WERI-Rb-1 (cell line): ENCODE measurements at regions not wholly inside any gene's neighbourhood (a gene's known extent, or its start where the extent isn't known, plus 50 kb on each side); places are given as distances from the start of the nearest gene placed in this dataset.

Experiments
- DNase-seq: peaks from one replicate; pipeline ENCODE4 v3.0.0-alpha.2; 2020
- H3K27ac ChIP-seq: fragments of 250-450 bp; sonication (Bioruptor Pico); 2 replicates; pipeline ENCODE4 v1.5.1; 2020; ENCODE audit warnings: mild to moderate bottlenecking, moderate library complexity
- H3K27me3 ChIP-seq: fragments of 250-450 bp; sonication (Bioruptor Pico); 2 replicates; pipeline ENCODE4 v1.5.1; 2021; ENCODE audit warnings: mild to moderate bottlenecking, low read depth, moderate library complexity; ENCODE audit not compliant: insufficient read depth, severe bottlenecking
- H3K36me3 ChIP-seq: fragments of 250-450 bp; sonication (Bioruptor Pico); 2 replicates; pipeline ENCODE4 v1.5.1; 2020; ENCODE audit warnings: mild to moderate bottlenecking, moderate library complexity
- H3K4me3 ChIP-seq: 2 replicates; pipeline ENCODE4 v1.5.1; 2011; ENCODE audit warnings: low read depth, mild to moderate bottlenecking, control low read depth, low read length
- H3K9me3 ChIP-seq: fragments of 250-450 bp; sonication (Bioruptor Pico); 2 replicates; pipeline ENCODE4 v1.5.1; 2021; ENCODE audit warnings: mild to moderate bottlenecking, moderate library complexity; ENCODE audit not compliant: severe bottlenecking
- TF ChIP-seq, protein P1 (sequence below): IDR thresholded peaks from 2 replicates; pipeline ENCODE4 v1.5.1; 2011; ENCODE audit warnings: low read depth, mild to moderate bottlenecking, control low read depth, inconsistent platforms, low read length

DNA sequence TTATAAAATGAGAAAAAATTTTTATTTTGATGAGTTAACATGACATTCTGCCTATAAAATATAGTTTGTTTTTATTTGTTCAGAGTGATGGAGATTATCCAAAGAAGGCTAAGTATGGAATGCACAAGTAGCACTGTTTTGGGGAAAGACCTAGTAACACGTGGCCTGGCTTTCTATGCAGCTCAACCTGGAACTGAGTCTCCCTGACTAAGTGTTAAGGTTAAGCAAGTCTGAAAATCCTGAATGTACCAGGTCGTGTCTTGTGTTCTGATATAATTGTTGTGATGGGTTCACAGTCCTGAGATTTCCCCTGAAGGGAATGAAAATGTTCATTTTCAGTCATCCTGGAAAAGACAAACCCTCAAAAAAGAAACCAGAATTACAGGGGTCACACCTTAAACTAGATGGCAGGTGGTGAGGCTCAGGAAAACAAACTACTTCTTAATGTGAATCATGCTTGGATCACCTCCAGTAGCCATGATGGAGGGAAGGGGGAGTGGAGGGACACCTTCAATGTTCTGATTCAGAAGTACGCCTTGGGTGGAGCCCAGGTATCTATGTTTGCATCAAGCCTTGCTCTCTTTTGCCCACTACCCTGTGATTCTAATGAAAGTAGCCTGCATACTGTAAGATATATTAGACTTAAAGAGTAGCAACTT lies 236.8 kb downstream of the ALX1 start:
- DNase-seq: no peak

DNA sequence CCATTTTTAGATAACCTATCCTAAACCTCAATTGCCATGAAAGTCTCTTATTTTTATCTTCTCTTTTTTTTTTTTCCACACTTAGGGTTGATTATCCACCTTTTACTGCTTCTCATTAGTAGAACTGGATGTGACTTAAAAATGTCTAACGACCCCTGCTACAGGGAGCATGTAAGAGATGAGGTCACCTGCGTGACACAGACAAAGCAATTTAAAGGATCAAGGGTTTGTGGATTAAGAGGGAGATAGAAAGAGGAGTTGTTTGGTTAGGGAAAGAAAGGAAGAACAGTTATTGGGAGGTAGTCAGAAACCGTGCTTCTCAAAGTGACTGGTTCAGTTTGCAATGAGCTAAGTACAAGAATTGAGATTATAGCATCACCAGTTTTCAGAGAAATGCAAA lies 239.1 kb downstream of the ALX1 start:
- H3K4me3 ChIP-seq: no peak overlapping the region
- H3K27me3 ChIP-seq: no peaks in the 10 kb centered on the region
- DNase-seq: no peak
- H3K36me3 ChIP-seq: no peaks in the 10 kb centered on the region
- TF ChIP-seq, protein P1, sequence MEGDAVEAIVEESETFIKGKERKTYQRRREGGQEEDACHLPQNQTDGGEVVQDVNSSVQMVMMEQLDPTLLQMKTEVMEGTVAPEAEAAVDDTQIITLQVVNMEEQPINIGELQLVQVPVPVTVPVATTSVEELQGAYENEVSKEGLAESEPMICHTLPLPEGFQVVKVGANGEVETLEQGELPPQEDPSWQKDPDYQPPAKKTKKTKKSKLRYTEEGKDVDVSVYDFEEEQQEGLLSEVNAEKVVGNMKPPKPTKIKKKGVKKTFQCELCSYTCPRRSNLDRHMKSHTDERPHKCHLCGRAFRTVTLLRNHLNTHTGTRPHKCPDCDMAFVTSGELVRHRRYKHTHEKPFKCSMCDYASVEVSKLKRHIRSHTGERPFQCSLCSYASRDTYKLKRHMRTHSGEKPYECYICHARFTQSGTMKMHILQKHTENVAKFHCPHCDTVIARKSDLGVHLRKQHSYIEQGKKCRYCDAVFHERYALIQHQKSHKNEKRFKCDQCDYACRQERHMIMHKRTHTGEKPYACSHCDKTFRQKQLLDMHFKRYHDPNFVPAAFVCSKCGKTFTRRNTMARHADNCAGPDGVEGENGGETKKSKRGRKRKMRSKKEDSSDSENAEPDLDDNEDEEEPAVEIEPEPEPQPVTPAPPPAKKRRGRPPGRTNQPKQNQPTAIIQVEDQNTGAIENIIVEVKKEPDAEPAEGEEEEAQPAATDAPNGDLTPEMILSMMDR: no peak
- H3K27ac ChIP-seq: no peak overlapping the region
- H3K9me3 ChIP-seq: no peaks in the 10 kb centered on the region

More for the DNA sequence above, 236.8 kb downstream of the ALX1 start:
- Histone ChIP-seq H3K9me3 (no peaks in the 10 kb centered on the region), H3K27me3 (no peaks in the 10 kb centered on the region), H3K36me3 (no peaks in the 10 kb centered on the region), H3K4me3 (no peak overlapping the region), H3K27ac (no peak overlapping the region)
- TF ChIP-seq, protein P1: no peak

DNA sequence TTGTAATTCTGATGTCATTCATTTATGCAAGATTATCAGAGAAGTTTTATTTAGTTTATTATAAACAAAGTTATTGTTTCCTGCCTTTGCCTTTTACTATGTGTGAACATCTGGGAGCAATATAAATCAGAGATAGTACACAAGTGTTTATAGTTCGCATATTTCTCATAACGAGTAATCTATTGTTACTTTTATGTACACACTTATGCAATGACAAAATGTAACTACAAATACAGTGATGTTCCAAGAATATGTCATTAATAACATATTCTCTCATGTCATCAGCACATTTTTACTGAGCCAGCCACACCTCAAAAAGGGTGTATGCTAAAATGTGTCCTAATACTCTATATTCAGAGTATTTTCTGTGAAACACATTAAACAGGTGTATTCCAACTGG lies 243.2 kb downstream of the ALX1 start:
- TF ChIP-seq, protein P1: no peak
- no peak overlapping the region for H3K27ac ChIP-seq
- no peaks in the 10 kb centered on the region for H3K9me3 ChIP-seq
- no peak for DNase-seq
- H3K4me3 ChIP-seq: no peak overlapping the region
- H3K36me3 ChIP-seq: no peaks in the 10 kb centered on the region
- no peaks in the 10 kb centered on the region for H3K27me3 ChIP-seq

DNA sequence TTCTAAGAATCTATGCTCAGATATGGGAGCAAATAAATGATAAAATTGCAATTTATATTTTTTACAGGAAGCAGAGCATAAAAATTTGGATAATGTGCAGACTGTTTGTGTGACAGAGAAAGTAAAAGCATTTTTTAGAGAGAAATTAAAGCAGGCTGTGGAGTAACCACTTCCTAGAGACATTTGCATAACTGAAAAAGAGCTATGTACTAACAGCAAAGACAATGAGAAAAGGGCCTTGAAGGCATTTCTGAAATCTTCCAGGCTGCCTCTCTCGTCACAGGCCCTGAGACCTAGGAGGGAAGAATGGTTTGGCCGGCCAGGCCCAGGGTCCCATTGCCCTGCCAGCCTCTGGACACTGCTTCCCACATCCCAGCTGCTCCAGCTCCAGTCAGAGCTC lies 247.2 kb downstream of the ALX1 start:
- Histone ChIP-seq H3K4me3 (no peak overlapping the region), H3K27ac (no peak overlapping the region), H3K27me3 (no peaks in the 10 kb centered on the region), H3K36me3 (no peaks in the 10 kb centered on the region), H3K9me3 (no peaks in the 10 kb centered on the region)
- no peak for DNase-seq
- TF ChIP-seq, protein P1: no peak

DNA sequence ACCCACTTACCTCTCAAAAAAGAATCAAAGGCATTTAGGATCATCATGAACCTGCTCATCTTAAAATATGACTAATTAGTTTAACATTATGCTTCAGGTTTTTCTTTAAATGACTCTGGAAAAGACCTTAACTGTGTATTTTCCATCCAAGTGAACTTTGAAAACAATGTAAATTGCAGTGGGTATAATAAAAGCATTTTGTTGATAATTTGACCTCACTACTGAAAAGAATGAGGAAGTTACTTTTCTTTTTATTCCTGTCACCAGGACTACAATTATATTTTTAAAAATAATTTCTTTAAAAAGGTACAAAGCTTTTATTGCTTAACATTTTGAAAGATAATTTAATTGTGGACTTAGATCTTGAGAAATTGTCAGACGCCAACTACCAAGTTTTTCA lies 249.9 kb downstream of the ALX1 start:
- H3K36me3 ChIP-seq: no peaks in the 10 kb centered on the region
- no peak overlapping the region for H3K4me3 ChIP-seq
- TF ChIP-seq, protein P1: no peak
- no peak for DNase-seq
- H3K9me3 ChIP-seq: no peaks in the 10 kb centered on the region
- H3K27ac ChIP-seq: no peak overlapping the region
- no peaks in the 10 kb centered on the region for H3K27me3 ChIP-seq

DNA sequence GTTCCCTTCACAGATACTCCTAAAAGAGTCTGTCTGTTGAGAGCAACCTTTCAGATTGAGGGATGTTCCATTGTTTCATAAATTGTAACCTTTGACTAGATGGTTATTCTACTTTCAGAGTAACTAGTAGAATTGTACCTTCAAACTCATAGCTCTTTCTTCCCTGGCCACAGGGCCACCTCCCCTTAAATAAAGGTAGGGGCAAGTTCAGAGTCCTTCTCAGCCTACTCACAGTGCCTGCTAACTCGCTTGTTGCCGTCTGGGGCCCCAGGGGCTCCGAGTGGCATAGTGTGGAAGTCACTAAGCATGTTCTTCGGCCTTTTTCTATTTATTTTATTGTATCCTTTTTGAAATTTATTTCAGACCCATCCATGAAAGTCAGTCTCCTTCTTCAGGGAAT lies 250.4 kb downstream of the ALX1 start:
- no peak for DNase-seq
- Histone ChIP-seq H3K27me3 (no peaks in the 10 kb centered on the region), H3K27ac (no peak overlapping the region), H3K9me3 (no peaks in the 10 kb centered on the region), H3K36me3 (no peaks in the 10 kb centered on the region), H3K4me3 (no peak overlapping the region)
- TF ChIP-seq, protein P1: no peak
